ENCODE measurements at regions not wholly inside any gene's neighbourhood (a gene's known extent, or its start where the extent isn't known, plus 50 kb on each side); places are given as distances from the start of the nearest gene placed in this dataset.

DNA sequence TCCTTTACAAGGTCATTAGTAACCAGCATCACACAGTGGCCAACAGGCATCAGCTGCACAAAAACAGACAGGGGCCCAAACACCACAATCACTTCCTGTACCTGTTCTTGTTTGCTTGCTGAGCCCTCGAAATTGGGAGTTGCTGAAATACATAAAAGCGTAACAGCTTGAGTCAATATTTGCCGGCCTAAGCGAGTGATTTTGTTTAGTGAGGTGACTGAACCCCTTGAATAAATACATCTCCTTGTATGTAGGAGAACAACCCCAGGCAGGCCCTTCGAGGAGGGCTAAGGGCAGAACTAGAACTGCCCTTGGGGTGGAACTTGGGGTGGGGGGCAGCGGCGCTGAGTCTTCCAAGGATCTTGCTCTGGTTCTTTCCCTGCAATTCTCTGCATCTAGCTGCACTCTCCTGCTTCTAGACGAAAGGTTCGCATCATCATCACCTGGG lies 502.5 kb downstream of the RASEF start:
- TF ChIP-seq FOXP2 (optimal IDR thresholded peaks at IDR 0.05; ENCODE audit: borderline replicate concordance, extremely low read depth, extremely low read length, insufficient read depth) = no peak
- TF ChIP-seq TAF1 (IDR thresholded peaks at IDR 0.05; ENCODE audit: borderline replicate concordance, insufficient read depth, low read length) = no peak
- TF ChIP-seq POLR2AphosphoS5 (IDR thresholded peaks at IDR 0.05; ENCODE audit: low read depth, low read length) = no peak
- TF ChIP-seq, protein P1, sequence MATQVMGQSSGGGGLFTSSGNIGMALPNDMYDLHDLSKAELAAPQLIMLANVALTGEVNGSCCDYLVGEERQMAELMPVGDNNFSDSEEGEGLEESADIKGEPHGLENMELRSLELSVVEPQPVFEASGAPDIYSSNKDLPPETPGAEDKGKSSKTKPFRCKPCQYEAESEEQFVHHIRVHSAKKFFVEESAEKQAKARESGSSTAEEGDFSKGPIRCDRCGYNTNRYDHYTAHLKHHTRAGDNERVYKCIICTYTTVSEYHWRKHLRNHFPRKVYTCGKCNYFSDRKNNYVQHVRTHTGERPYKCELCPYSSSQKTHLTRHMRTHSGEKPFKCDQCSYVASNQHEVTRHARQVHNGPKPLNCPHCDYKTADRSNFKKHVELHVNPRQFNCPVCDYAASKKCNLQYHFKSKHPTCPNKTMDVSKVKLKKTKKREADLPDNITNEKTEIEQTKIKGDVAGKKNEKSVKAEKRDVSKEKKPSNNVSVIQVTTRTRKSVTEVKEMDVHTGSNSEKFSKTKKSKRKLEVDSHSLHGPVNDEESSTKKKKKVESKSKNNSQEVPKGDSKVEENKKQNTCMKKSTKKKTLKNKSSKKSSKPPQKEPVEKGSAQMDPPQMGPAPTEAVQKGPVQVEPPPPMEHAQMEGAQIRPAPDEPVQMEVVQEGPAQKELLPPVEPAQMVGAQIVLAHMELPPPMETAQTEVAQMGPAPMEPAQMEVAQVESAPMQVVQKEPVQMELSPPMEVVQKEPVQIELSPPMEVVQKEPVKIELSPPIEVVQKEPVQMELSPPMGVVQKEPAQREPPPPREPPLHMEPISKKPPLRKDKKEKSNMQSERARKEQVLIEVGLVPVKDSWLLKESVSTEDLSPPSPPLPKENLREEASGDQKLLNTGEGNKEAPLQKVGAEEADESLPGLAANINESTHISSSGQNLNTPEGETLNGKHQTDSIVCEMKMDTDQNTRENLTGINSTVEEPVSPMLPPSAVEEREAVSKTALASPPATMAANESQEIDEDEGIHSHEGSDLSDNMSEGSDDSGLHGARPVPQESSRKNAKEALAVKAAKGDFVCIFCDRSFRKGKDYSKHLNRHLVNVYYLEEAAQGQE (IDR thresholded peaks at IDR 0.05; ENCODE audit: insufficient read depth in 1 of 2, low read depth in 2 of 2, low read length in 2 of 2) = no peak
- no peak for TF ChIP-seq SIN3A (IDR thresholded peaks at IDR 0.05; ENCODE audit: borderline replicate concordance, insufficient read depth, low read length)

DNA sequence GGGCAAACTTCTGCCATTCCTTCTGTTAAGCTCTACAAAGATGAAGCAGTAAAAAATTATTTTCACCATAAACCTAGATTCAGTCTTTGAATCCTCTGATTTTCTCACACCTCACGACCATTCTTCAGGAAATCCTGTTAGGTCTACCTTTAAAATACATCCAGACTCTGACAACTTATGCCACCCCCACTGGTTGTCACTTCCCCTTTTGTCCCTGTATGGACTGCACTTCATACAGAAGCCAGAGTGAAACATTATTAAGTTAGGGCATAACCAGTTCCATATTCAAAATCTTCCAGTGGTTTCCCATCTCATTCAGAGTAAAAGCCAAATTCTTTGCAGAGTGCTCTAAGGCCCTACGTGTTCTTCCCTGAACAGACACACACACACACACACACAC lies 499.8 kb downstream of the RASEF start:
- TF ChIP-seq, protein P1 (IDR thresholded peaks at IDR 0.05; ENCODE audit: insufficient read depth in 1 of 2, low read depth in 2 of 2, low read length in 2 of 2) = no peak
- TF ChIP-seq SIN3A (IDR thresholded peaks at IDR 0.05; ENCODE audit: borderline replicate concordance, insufficient read depth, low read length) = no peak
- TF ChIP-seq FOXP2 (optimal IDR thresholded peaks at IDR 0.05; ENCODE audit: borderline replicate concordance, extremely low read depth, extremely low read length, insufficient read depth) = no peak
- TF ChIP-seq TAF1 (IDR thresholded peaks at IDR 0.05; ENCODE audit: borderline replicate concordance, insufficient read depth, low read length) = no peak
- TF ChIP-seq POLR2AphosphoS5 (IDR thresholded peaks at IDR 0.05; ENCODE audit: low read depth, low read length) = no peak

DNA sequence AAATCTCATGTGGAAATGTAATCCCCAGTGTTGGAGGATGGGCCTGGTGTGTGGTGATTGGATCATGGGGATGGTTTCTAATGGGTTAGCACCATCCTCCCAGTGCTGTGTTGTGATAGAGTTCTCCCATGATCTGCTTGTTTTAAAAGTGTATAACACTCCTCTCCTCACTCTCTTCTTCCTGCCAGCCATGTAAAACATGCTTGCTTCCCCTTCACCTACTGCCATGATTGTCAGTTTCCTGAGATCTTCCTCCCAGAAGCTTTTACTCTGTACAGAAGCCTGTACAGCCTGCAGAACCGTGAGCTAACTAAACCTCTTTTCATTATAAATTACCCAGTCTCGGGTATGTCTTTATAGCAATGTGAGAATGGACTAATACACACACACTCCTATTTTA lies 499.1 kb downstream of the RASEF start:
- TF ChIP-seq FOXP2 (optimal IDR thresholded peaks at IDR 0.05; ENCODE audit: borderline replicate concordance, extremely low read depth, extremely low read length, insufficient read depth) = no peak

DNA sequence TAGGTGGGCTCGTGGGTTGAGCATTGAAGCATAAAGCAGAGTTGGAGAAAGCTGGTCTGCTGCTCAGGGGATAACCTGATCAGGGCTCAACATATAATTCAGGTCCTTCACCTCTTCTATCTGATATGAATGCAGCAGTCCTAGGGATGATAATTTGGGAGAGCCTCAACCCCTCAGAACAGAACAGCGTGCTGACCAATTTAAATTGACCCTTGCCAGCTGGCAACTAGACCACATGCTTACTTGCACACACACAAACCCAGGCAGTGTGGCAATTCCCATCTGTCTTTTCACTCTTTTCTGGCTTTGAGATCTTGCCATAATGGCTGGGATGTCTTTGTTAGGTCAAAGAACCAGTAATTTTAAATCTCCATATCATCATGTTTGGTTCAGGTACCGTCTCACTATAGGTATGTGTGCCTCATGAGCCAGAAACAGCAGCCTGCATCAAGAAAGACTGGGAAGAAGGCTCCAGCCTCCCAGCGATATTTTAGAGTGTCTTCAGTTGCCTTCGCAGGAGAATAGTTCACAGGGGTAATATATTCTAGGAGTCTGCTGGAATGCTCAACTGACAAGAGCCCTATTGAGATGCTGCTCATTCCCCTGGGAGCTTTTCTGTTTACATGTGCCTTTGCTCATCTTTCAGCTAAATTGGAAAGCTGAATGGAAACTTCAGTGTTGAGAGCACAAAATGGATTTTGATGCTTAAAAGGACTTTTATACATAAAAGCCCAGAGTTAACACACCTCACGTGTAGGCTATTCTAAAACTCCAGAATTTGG lies 497.6 kb downstream of the RASEF start:
- TF ChIP-seq, protein P1 (IDR thresholded peaks at IDR 0.05; ENCODE audit: insufficient read depth in 1 of 2, low read depth in 2 of 2, low read length in 2 of 2) = no peak
- no peak for TF ChIP-seq TAF1 (IDR thresholded peaks at IDR 0.05; ENCODE audit: borderline replicate concordance, insufficient read depth, low read length)
- TF ChIP-seq POLR2AphosphoS5 (IDR thresholded peaks at IDR 0.05; ENCODE audit: low read depth, low read length) = no peak
- no peak for TF ChIP-seq FOXP2 (optimal IDR thresholded peaks at IDR 0.05; ENCODE audit: borderline replicate concordance, extremely low read depth, extremely low read length, insufficient read depth)
- TF ChIP-seq SIN3A (IDR thresholded peaks at IDR 0.05; ENCODE audit: borderline replicate concordance, insufficient read depth, low read length) = no peak

DNA sequence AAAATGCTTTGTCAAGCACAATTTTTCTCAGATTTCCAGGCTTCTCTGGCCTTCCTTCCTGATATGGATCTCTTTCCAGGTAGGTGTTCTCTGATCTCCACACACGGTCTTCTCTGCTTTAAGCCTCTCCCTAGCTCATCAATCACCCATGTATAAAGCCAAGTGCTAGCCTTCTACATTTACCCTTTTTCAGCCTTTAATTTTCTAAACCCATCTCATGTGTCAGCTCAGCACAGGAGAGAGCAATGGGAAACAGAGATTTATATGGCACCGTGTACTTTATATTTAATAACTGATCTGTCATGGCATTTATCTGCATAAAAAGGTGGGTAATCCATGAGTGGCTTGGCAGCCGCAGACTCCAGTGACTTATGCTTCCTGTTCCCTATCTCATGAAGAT lies 495.0 kb downstream of the RASEF start:
- TF ChIP-seq TAF1 (IDR thresholded peaks at IDR 0.05; ENCODE audit: borderline replicate concordance, insufficient read depth, low read length) (no peak), SIN3A (IDR thresholded peaks at IDR 0.05; ENCODE audit: borderline replicate concordance, insufficient read depth, low read length) (no peak), FOXP2 (optimal IDR thresholded peaks at IDR 0.05; ENCODE audit: borderline replicate concordance, extremely low read depth, extremely low read length, insufficient read depth) (no peak), POLR2AphosphoS5 (IDR thresholded peaks at IDR 0.05; ENCODE audit: low read depth, low read length) (no peak)
- TF ChIP-seq, protein P1 (IDR thresholded peaks at IDR 0.05; ENCODE audit: insufficient read depth in 1 of 2, low read depth in 2 of 2, low read length in 2 of 2) = no peak

Data from PFSK-1 (cell line).